MM.1S (cell line): ENCODE measurements at regions not wholly inside any gene's neighbourhood (a gene's known extent, or its start where the extent isn't known, plus 50 kb on each side); places are given as distances from the start of the nearest gene placed in this dataset.

Experiments
- DNase-seq: peaks from one replicate; pipeline ENCODE4 v3.0.0-alpha.2; 2015
- H2AFZ ChIP-seq: fragments of 300-600 bp; sonication (generic); 2 replicates; pipeline ENCODE4 v1.6.0; 2016; ENCODE audit warnings: antibody characterized with exemption, low read length
- H3F3A ChIP-seq: fragments of 300-600 bp; sonication (generic); 2 replicates; pipeline ENCODE4 v1.6.1; 2016; ENCODE audit warnings: mild to moderate bottlenecking, antibody characterized with exemption, low read length, moderate library complexity, mixed read lengths; ENCODE audit not compliant: insufficient read depth
- H3K27ac ChIP-seq: fragments of 300-600 bp; sonication (generic); 2 replicates; pipeline ENCODE4 v1.5.1; 2016; ENCODE audit warnings: mild to moderate bottlenecking, low read length
- H3K27me3 ChIP-seq: fragments of 300-600 bp; sonication (generic); replicated peaks from 2 replicates; pipeline ENCODE4 v1.6.0; 2016; ENCODE audit warnings: low read length; ENCODE audit not compliant: insufficient read depth
- H3K36me3 ChIP-seq: fragments of 300-600 bp; sonication (generic); replicated peaks from 2 replicates; pipeline ENCODE4 v1.6.1; 2016; ENCODE audit warnings: mild to moderate bottlenecking, low read length, mixed read lengths; ENCODE audit not compliant: insufficient read depth
- H3K4me1 ChIP-seq: fragments of 300-600 bp; sonication (generic); 2 replicates; pipeline ENCODE4 v1.6.1; 2016; ENCODE audit warnings: low read length, mixed read lengths
- H3K4me2 ChIP-seq: fragments of 300-600 bp; sonication (generic); 2 replicates; pipeline ENCODE4 v1.6.0; 2016; ENCODE audit warnings: low read depth, low read length
- H3K4me3 ChIP-seq: fragments of 300-600 bp; sonication (generic); 2 replicates; pipeline ENCODE4 v1.5.1; 2016; ENCODE audit warnings: low read length, mixed read lengths
- H3K79me2 ChIP-seq: fragments of 300-600 bp; sonication (generic); 2 replicates; pipeline ENCODE4 v1.6.1; 2016; ENCODE audit warnings: mixed run types, low read length, mixed read lengths
- H3K9ac ChIP-seq: fragments of 300-600 bp; sonication (generic); 2 replicates; pipeline ENCODE4 v1.6.1; 2016; ENCODE audit warnings: low read length, mixed read lengths
- H3K9me2 ChIP-seq: fragments of 300-600 bp; sonication (generic); replicated peaks from 2 replicates; pipeline ENCODE4 v1.6.1; 2016; ENCODE audit warnings: mild to moderate bottlenecking, low read length, mixed read lengths; ENCODE audit not compliant: insufficient read depth
- H3K9me3 ChIP-seq: fragments of 300-600 bp; sonication (generic); replicated peaks from 2 replicates; pipeline ENCODE4 v1.6.1; 2016; ENCODE audit warnings: mild to moderate bottlenecking, low read length, mixed read lengths; ENCODE audit not compliant: insufficient read depth
- H4K20me1 ChIP-seq: fragments of 300-600 bp; sonication (generic); 2 replicates; pipeline ENCODE4 v1.6.1; 2016; ENCODE audit warnings: mild to moderate bottlenecking, low read length, moderate library complexity, mixed read lengths; ENCODE audit not compliant: insufficient read depth
- EZH2 ChIP-seq: fragments of 300-600 bp; sonication (generic); optimal IDR thresholded peaks from 2 replicates; pipeline ENCODE3; 2017; ENCODE audit warnings: low read depth, mild to moderate bottlenecking, antibody characterized with exemption, low read length, mixed read lengths
- EZH2phosphoT487 ChIP-seq: fragments of 300-600 bp; sonication (generic); IDR thresholded peaks from 2 replicates; pipeline ENCODE4 v1.6.1; 2018; ENCODE audit warnings: antibody characterized with exemption, low read length
- TF ChIP-seq, protein P1 (sequence below): fragments of 300-600 bp; sonication (generic); IDR thresholded peaks from 2 replicates; pipeline ENCODE4 v1.5.1; 2016; ENCODE audit warnings: antibody characterized with exemption, low read length, mixed read lengths

- H3F3A ChIP-seq: no peaks in the 10 kb centered on the region
- no peaks in the 10 kb centered on the region for H3K9me3 ChIP-seq
- H3K36me3 ChIP-seq: no peaks in the 10 kb centered on the region
- H3K9ac ChIP-seq: no peak overlapping the region
- H3K27ac ChIP-seq: no peak overlapping the region
- H3K4me3 ChIP-seq: no peak overlapping the region
- H3K4me1 ChIP-seq: no peaks in the 10 kb centered on the region
- H2AFZ ChIP-seq: no peak overlapping the region
- TF ChIP-seq, protein P1, sequence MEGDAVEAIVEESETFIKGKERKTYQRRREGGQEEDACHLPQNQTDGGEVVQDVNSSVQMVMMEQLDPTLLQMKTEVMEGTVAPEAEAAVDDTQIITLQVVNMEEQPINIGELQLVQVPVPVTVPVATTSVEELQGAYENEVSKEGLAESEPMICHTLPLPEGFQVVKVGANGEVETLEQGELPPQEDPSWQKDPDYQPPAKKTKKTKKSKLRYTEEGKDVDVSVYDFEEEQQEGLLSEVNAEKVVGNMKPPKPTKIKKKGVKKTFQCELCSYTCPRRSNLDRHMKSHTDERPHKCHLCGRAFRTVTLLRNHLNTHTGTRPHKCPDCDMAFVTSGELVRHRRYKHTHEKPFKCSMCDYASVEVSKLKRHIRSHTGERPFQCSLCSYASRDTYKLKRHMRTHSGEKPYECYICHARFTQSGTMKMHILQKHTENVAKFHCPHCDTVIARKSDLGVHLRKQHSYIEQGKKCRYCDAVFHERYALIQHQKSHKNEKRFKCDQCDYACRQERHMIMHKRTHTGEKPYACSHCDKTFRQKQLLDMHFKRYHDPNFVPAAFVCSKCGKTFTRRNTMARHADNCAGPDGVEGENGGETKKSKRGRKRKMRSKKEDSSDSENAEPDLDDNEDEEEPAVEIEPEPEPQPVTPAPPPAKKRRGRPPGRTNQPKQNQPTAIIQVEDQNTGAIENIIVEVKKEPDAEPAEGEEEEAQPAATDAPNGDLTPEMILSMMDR: no peak
- no peaks in the 10 kb centered on the region for H3K27me3 ChIP-seq
- H4K20me1 ChIP-seq: no peaks in the 10 kb centered on the region
- H3K79me2 ChIP-seq: no peaks in the 10 kb centered on the region
- H3K4me2 ChIP-seq: no peak overlapping the region
- no peaks in the 10 kb centered on the region for H3K9me2 ChIP-seq
- no peak for DNase-seq
Measured at GRCh38 chr15:94110476-94111130, 120.8 kb upstream of the MCTP2 start.

- no peaks in the 10 kb centered on the region for H3K9me2 ChIP-seq
- H3K9ac ChIP-seq: no peak overlapping the region
- H3K27ac ChIP-seq: no peak overlapping the region
- H3K4me2 ChIP-seq: no peak overlapping the region
- no peak overlapping the region for H3K4me3 ChIP-seq
- no peaks in the 10 kb centered on the region for H3K36me3 ChIP-seq
- no peaks in the 10 kb centered on the region for H4K20me1 ChIP-seq
- H3K4me1 ChIP-seq: no peaks in the 10 kb centered on the region
- TF ChIP-seq, protein P1: no peak
- TF ChIP-seq EZH2 (no peak), EZH2phosphoT487 (no peak)
- H3K79me2 ChIP-seq: no peaks in the 10 kb centered on the region
- H3F3A ChIP-seq: no peaks in the 10 kb centered on the region
- no peaks in the 10 kb centered on the region for H3K27me3 ChIP-seq
- H3K9me3 ChIP-seq: no peaks in the 10 kb centered on the region
- no peak overlapping the region for H2AFZ ChIP-seq
- DNase-seq: peak; percentile 29
Measured at GRCh38 chr15:94107652-94108051, 123.7 kb upstream of the MCTP2 start.

DNA sequence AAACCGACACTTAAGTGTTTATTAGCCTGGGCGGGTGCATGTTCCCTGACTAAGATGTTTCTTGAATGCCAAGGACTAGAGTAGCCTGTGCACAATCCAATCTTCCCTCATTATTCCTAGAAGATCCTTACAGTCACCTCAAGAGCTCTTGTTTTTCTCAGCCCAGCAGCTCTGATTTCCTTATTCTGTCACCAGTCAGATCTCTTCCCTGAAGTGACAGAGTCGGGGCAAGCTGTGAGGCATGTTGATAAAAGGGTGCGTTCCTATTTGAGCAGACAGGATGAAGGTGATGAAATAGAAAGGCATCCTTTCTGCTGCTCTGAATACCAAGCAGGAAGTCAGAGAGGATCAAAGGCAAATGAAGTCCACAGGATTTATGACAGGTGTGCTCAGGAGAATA, 125.6 kb upstream of the MCTP2 start:
- Histone ChIP-seq H3F3A (no peaks in the 10 kb centered on the region), H3K27ac (no peak overlapping the region), H3K4me2 (no peak overlapping the region), H3K36me3 (no peaks in the 10 kb centered on the region), H3K9me3 (no peaks in the 10 kb centered on the region), H3K79me2 (no peaks in the 10 kb centered on the region), H3K9me2 (no peaks in the 10 kb centered on the region), H3K9ac (no peak overlapping the region), H2AFZ (no peak overlapping the region), H3K27me3 (no peaks in the 10 kb centered on the region), H3K4me3 (no peak overlapping the region), H3K4me1 (no peaks in the 10 kb centered on the region), H4K20me1 (no peaks in the 10 kb centered on the region)
- DNase-seq: no peak
- TF ChIP-seq, protein P1: no peak
- TF ChIP-seq EZH2 (no peak), EZH2phosphoT487 (no peak)
